GM10248 (cell line): ENCODE measurements at regions not wholly inside any gene's neighbourhood (a gene's known extent, or its start where the extent isn't known, plus 50 kb on each side); places are given as distances from the start of the nearest gene placed in this dataset.

ENCODE experiments used
- CTCF ChIA-PET: fragments of 300-600 bp; sonication (Branson Sonifier 250); formaldehyde crosslinking; extraction: SDS; loops from one replicate; lab custom pipeline; 2021; ENCODE audit warnings: antibody characterized with exemption; lab: Yijun Ruan, JAX
- POLR2A ChIA-PET: fragments of 350-650 bp; sonication (Branson Sonifier 250); formaldehyde crosslinking; extraction: SDS; loops from one replicate; lab custom pipeline; 2020; ENCODE audit warnings: antibody characterized with exemption; lab: Yijun Ruan, JAX
- DNase-seq: peaks from one replicate; pipeline ENCODE4 v3.0.0; 2012; ENCODE audit errors: extremely low spot score
- TF ChIP-seq, protein P1 (sequence below): IDR thresholded peaks from 2 replicates; pipeline ENCODE4 v1.5.1; 2012; ENCODE audit warnings: mild to moderate bottlenecking, low read depth; ENCODE audit errors: extremely low read depth, missing control alignments, control extremely low read depth

DNA sequence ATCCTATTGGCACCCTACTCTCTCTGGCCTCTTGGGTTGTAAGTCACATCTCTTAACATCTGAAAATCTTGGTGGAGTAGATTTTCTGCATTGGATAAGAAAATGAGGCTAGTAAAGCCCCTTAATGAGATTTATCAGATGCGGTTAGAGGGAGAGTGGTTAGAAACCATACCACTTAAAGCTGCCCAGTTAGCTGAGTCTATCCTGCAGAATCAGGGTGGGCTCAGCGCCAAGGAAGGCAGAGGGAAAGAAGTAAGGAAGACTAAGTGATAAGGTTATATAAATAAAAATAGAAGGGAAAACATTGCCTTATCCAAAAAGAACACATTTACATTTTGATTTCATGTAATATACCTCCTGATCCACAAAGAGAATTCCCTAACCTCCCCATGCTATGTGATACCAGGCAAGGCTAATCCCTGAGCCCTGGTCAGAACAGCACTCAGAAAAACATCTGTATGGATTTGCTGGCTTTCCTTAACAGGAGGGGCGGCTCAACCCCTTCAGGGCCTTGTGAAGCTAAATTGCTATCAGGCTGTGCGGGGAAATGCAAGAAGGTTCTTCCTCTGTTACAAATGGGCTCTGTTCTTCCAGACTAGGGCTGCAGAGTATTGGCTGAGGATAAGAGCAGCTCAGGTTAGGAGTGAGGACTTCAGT is 101.7 kb downstream of the SNX19 start:
- POLR2A ChIA-PET = no interaction called here

DNA sequence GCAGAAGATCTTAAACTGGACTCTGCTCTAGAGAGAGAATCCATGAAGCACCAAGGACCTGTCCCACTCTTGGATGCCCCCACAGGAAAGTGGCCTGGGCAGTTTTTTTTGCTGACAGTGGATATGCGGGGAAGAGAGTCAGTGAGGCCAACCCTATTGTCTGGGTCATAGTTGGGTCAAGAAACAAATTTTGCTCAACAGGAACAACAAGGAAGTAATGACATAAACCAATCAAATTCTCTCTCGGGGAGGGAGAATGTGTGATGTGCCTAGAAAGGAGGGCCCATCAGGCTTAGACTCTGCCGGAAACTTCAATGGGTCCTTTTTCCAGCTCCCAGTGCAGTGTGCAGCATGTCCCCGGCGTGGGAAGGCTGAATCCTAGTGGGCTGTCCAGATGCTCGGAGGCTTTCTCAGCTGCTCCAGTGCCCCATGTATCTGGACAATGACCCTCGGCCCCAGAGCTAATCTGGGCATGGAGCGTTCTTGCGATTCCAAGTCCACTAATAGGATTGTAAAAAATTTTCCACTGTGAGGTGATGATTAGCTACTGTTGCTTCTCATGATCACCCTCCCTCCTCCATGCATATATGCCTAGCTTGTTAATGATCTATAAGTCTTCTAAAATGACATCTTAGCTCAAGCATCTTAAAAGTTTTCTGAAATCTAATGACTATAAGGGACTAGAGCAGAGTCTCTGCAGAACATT is 101.0 kb downstream of the SNX19 start:
- CTCF ChIA-PET = interaction anchor here (0.9 to 1.3 kb wide), 2 partner anchors 9 to 384 kb away, joined by 3 to 4 read pairs; no protein-coding TSS in a partner anchor
- DNase-seq = no peak
- POLR2A ChIA-PET = no interaction called here
- TF ChIP-seq, protein P1, sequence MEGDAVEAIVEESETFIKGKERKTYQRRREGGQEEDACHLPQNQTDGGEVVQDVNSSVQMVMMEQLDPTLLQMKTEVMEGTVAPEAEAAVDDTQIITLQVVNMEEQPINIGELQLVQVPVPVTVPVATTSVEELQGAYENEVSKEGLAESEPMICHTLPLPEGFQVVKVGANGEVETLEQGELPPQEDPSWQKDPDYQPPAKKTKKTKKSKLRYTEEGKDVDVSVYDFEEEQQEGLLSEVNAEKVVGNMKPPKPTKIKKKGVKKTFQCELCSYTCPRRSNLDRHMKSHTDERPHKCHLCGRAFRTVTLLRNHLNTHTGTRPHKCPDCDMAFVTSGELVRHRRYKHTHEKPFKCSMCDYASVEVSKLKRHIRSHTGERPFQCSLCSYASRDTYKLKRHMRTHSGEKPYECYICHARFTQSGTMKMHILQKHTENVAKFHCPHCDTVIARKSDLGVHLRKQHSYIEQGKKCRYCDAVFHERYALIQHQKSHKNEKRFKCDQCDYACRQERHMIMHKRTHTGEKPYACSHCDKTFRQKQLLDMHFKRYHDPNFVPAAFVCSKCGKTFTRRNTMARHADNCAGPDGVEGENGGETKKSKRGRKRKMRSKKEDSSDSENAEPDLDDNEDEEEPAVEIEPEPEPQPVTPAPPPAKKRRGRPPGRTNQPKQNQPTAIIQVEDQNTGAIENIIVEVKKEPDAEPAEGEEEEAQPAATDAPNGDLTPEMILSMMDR = no peak

More for the DNA sequence above, 101.7 kb downstream of the SNX19 start:
- CTCF ChIA-PET = interaction anchor here (1.2 to 1.3 kb wide), 2 partner anchors 10 to 383 kb away, joined by 3 read pairs; no protein-coding TSS in a partner anchor
- TF ChIP-seq, protein P1 = no peak
- DNase-seq = no peak

DNA sequence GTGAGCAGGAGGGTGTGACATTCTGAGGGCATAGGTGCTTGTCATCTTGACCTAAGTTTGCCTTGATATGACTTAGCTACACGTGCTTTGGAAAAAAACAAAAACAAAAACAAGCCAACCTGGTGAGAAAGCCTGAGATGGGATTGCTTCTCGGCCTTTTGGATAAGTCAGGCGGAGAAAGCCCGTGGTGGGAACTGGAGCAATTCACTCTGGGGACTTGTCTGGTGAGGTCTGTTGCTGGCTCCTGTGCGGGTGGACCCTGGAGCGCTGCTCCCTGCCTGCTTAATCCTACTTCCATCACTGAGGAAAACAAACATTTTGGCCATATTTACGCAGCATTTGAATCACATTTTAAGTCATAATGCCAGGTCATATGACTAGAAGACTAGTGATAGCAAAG is 100.3 kb downstream of the SNX19 start:
- CTCF ChIA-PET = interaction anchor here (0.9 kb wide), 1 partner anchor 9 kb away, joined by 4 read pairs; no protein-coding TSS in a partner anchor
- POLR2A ChIA-PET = no interaction called here
- TF ChIP-seq, protein P1 = no peak

DNA sequence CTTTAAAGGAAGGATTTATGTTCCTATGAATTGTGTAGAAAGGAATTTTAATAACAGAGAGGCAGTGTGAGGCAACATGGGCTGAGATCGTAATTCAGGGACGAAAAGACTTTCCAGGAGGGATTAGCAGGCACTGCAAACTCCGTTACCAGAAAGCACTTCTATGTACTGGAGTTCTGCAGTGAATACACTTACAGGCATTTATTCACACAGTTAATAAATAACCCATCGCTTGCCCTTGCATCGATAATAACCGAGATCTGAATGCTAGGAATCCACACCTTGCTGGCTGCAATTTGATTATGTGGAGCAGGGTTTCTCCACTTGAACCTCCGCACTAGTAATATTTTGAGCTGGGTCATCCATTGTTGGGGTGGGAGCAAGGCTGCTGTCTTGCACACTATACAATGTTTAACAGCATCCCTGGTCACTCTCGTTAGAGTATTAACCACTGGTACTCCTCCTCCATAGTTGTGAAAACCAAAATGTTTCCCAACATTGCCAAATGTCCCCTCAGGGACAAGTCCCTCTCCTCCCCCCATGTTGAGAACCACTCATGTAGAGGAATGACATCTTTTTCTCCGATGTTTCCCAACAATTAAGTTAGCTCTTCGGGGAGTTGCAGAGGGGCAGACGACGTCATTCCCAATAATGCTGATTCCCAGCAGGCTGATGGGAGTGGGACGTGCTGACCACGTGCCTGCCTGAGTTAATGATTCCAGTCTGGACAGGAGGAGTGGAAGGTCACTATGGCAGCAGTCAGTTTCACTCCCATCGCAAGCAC is 99.5 kb downstream of the SNX19 start:
- DNase-seq = no peak
- TF ChIP-seq, protein P1 = no peak
- ChIA-PET CTCF (no interaction called here), POLR2A (no interaction called here)

More for the DNA sequence above, 100.3 kb downstream of the SNX19 start:
- DNase-seq = no peak

DNA sequence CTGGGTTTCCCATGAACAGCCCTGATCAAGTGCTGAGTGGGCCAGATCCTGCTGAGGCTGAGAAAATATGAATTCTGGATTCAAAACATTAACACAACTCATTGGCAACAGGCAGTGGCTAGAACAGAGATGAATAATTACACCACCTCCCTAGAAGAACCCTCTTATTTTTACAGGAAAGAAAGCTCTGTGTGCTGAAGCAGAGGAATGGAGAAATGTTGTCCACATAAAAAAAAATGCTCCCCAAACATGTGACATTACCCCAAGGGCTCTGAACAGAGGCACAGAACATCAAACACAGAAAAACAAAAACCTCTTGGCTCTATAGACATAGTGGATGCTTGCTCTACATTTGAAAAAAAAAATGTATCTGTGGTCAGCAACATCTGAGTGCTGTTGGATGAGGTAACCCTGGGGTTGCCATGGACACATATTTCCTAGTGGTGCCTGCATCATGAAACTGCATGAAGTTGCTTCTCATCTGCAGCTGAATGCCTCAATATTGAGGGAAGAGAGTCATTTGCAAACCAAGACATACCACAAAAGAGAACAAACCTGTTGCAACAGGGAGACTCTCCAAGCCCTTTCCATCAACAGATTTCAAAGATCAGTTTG is 98.8 kb downstream of the SNX19 start:
- CTCF ChIA-PET = no interaction called here
- POLR2A ChIA-PET = no interaction called here
- DNase-seq = no peak
- TF ChIP-seq, protein P1 = no peak

DNA sequence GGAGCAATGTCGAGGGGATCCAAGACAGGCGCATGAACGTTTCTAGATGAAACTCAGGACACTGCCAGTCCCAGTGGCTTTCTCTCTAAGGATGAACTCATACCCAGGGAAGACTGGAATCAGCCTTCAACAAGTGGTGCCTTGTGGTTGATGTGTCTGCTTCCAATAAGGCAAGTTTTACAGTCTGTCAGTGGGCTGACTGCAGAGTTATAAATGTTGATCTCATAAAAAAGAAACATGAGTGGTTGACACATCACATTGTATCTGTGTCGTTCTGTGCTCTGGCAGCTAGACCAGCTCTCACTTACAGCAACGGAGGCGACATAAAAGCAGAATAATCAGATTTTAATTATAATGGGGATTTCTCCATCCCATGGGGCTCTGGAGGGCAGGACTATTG is 96.7 kb downstream of the SNX19 start:
- DNase-seq = no peak
- CTCF ChIA-PET = no interaction called here
- POLR2A ChIA-PET = no interaction called here
- TF ChIP-seq, protein P1 = no peak
